ENCODE measurements at regions not wholly inside any gene's neighbourhood (a gene's known extent, or its start where the extent isn't known, plus 50 kb on each side); places are given as distances from the start of the nearest gene placed in this dataset.

DNA sequence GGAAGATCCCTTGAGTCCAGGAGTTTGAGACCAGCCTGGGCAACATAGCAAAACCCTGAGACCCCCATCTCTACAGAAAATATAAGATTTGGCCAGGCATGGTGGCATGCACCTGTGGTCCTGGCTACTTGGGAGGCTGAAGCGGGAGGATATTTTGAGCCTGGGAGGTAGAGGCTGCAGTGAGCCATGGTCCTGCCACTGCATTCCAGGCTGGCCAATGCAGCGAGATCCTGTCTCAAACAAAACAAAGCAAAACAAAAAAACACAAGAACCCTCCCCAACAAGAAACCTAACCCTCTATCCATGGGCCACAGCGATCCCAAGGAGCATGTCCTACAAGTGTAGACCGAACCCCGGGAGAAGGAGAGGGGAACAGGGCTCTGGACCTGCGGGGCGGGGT, 133.3 kb downstream of the MGAT5B start:
- no peak overlapping the region for H3K4me3 ChIP-seq (ENCODE audit: low read depth, low read length)
- TF ChIP-seq, protein P1, sequence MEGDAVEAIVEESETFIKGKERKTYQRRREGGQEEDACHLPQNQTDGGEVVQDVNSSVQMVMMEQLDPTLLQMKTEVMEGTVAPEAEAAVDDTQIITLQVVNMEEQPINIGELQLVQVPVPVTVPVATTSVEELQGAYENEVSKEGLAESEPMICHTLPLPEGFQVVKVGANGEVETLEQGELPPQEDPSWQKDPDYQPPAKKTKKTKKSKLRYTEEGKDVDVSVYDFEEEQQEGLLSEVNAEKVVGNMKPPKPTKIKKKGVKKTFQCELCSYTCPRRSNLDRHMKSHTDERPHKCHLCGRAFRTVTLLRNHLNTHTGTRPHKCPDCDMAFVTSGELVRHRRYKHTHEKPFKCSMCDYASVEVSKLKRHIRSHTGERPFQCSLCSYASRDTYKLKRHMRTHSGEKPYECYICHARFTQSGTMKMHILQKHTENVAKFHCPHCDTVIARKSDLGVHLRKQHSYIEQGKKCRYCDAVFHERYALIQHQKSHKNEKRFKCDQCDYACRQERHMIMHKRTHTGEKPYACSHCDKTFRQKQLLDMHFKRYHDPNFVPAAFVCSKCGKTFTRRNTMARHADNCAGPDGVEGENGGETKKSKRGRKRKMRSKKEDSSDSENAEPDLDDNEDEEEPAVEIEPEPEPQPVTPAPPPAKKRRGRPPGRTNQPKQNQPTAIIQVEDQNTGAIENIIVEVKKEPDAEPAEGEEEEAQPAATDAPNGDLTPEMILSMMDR (IDR thresholded peaks at IDR 0.05; ENCODE audit: insufficient read depth, low read length, poor library complexity, severe bottlenecking): no peak
- no peaks in the 10 kb centered on the region for H3K36me3 ChIP-seq (ENCODE audit: control insufficient read depth, insufficient read depth, low read length)

DNA sequence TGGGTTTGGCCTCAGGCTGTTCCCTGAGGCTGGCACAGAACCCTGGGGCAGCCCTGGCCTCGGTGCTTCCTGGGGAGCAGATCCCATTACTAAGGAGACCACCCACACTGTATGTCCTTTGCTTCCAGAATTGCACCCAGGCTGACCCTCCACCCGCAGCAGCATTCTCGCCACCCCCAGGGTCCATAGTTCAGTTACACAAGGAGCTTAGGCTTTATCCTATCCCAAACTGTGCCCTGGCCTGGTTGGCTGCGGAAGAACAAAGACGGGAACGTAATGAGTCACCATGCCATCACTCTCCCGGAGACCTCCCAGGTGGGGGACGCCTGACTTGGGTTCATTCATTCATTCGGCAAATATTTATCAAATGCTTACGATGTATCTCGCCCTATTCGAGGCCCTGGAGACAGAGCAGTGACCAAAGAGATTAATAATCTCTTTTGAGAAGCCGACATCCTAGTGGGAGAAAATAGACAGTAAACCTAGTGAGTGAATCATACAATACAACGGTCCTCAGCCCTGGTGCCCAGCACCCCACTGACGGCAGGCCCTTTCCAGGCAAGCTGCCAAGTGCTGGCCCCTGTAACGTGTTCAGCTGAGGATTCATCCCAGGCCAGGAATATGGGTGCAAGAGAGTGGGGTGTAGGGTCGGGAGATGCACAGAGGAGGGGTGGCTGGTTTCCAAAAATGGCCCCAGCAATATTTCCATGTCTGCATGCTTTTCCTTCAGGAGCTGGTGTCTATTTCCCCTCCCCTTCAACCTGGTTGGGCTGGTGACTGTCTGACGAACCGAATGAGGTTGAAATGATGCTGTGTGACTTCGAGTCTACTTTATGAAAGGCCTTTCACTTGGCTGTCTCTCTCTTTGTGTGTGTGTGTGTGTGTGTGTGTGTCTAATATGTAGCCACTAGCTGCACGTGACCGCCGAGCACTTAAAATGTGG, 134.2 kb downstream of the MGAT5B start:
- Histone ChIP-seq H3K36me3 (ENCODE audit: control insufficient read depth, insufficient read depth, low read length) (no peaks in the 10 kb centered on the region), H3K27me3 (ENCODE audit: control insufficient read depth, insufficient read depth, low read length) (peaks cover 4% of the 10 kb centered on the region), H3K4me3 (ENCODE audit: low read depth, low read length) (no peak overlapping the region)
- TF ChIP-seq, protein P1 (IDR thresholded peaks at IDR 0.05; ENCODE audit: insufficient read depth, low read length, poor library complexity, severe bottlenecking): no peak
- peak; percentile 89 for DNase-seq (ENCODE audit: low read depth)

More for the DNA sequence above, 133.3 kb downstream of the MGAT5B start:
- H3K27me3 ChIP-seq (ENCODE audit: control insufficient read depth, insufficient read depth, low read length): no peaks in the 10 kb centered on the region
- DNase-seq (ENCODE audit: low read depth): no peak

DNA sequence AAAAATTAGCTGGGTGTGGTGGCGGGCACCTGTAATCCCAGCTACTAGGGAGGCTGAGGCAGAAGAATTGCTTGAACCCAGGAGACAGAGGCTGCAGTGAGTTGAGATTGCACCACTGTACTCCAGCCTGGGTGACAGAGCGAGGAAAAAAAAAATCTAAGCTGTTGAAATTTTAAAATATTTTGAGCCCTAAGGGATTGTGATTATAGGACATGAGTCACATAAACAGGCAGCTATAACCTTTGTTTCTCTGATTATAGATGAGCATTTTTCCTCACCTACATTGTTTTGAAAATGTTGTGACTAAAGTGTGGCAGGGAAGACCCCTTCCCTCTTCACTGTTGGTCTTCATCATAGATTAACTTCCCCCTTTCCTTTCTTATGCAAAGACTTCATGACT, 135.5 kb downstream of the MGAT5B start:
- Histone ChIP-seq H3K36me3 (ENCODE audit: control insufficient read depth, insufficient read depth, low read length) (no peaks in the 10 kb centered on the region), H3K4me3 (ENCODE audit: low read depth, low read length) (no peak overlapping the region), H3K27me3 (ENCODE audit: control insufficient read depth, insufficient read depth, low read length) (peaks cover 4% of the 10 kb centered on the region)
- TF ChIP-seq, protein P1 (IDR thresholded peaks at IDR 0.05; ENCODE audit: insufficient read depth, low read length, poor library complexity, severe bottlenecking): no peak
- DNase-seq (ENCODE audit: low read depth): no peak

DNA sequence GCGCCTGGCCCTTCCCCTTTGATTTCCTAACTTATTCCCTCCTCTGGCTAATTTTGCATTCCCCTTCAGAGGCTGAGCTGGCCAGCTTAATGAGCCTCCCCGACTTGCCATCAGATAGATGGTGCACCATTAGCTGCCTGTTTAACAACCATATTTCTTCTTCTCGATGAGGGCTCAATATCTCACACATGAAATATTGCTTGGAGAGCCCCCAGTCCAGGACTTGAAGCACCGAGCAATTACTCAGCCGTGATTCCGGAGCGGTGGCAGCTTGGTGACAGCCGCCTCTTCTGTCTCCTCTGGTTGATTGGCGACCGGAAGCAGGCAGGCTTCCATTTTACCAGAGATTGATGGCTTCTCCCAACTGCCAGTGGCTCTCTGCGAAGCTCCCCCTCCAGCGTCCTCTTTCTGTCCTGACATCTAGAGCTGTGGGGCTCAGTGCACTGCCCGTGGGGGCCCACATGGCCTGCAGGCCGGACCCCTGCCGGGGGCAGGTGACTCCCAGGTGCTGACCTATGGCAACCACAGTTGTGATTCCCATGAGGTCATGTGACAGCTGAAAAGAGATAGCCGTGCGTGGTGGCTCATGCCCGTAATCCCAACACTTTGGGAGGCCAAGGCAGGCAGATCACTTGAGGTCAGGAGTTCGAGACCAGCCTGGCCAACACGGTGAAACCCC, 133.7 kb upstream of the SEC14L1 start:
- TF ChIP-seq, protein P1 (IDR thresholded peaks at IDR 0.05; ENCODE audit: insufficient read depth, low read length, poor library complexity, severe bottlenecking): no peak
- Histone ChIP-seq H3K36me3 (ENCODE audit: control insufficient read depth, insufficient read depth, low read length) (no peaks in the 10 kb centered on the region), H3K27me3 (ENCODE audit: control insufficient read depth, insufficient read depth, low read length) (peaks cover 4% of the 10 kb centered on the region), H3K4me3 (ENCODE audit: low read depth, low read length) (no peak overlapping the region)
- no peak for DNase-seq (ENCODE audit: low read depth)

DNA sequence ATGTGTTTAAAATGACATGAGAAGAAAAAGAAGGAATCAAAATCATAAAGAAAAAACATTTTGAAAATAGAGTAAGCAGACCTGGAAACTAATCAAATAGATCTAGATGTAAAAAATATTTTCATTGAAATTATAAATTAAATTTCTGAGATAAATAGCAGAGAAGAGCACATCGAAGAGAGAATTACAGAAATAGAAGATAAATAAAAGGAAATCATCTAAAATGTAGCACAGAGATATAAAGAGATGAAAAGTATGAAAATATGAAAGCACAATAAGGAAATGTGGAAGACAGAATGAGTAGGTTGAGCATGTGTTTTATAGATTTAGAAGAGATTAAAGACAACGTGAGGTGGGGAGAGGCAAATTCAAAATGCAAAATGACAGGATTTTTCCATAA, 130.9 kb upstream of the SEC14L1 start:
- Histone ChIP-seq H3K4me3 (ENCODE audit: low read depth, low read length) (no peak overlapping the region), H3K36me3 (ENCODE audit: control insufficient read depth, insufficient read depth, low read length) (no peaks in the 10 kb centered on the region), H3K27me3 (ENCODE audit: control insufficient read depth, insufficient read depth, low read length) (peaks cover 4% of the 10 kb centered on the region)
- no peak for DNase-seq (ENCODE audit: low read depth)
- TF ChIP-seq, protein P1 (IDR thresholded peaks at IDR 0.05; ENCODE audit: insufficient read depth, low read length, poor library complexity, severe bottlenecking): no peak

All from kidney epithelial cell (primary cell).